Brain pericyte (primary cell): ENCODE measurements at regions not wholly inside any gene's neighbourhood (a gene's known extent, or its start where the extent isn't known, plus 50 kb on each side); places are given as distances from the start of the nearest gene placed in this dataset.
"Not testable (repeated sequence)": the region's sequence is repeated elsewhere in the genome, so short reads cannot be mapped to it uniquely, and the experiment has no call there.

ENCODE experiments used
- DNase-seq: peaks from one replicate; pipeline ENCODE4 v3.0.0-alpha.2; 2012; ENCODE audit warnings: low read depth, low spot score

DNA sequence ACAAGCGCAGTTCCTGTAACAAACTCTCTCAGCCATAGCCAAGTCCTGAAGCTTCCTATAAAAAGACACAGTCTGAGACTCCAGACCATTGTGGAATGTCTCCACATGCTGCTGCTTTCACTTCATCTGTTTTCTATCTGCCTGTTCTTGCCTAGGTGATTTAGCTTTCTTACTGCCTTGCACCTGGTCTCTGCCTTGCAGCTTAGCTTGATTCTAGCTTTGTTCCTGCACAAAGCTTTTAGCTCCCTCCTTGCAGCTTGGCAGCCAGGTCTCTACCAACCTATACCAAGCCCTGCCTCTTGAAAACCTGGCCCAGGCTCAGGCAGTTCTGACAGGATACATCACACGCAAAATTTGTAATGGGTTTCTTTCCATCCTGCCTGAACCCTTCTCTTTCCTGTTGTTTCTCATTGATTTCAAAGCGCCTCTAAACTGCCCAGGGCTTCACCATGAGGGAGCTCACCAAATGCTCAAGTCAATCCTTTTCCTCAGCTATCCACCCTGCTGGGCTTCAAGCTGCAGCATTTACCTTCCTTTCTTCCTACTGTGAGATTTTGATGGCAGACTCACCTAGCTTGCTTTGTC is 941.3 kb upstream of the NXPH2 start:
- no peak for DNase-seq

DNA sequence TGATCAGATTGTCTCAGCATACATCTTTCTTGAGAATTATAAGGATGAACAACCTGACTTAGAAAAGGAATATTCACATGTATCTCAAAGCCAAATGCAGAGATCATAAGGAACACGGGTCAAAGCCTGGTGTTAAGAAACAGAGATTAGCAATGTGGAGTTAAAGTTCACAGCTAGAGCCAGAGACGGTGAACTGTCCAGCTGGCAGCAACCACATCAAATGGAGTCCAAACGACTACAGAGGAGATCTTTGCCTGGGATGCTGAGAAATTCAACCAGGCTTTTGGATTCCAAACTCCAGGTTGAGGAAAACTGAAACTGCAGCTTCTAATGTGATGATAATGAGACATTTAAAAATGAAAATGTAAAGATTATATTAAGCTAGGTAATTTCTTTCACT is 939.9 kb upstream of the NXPH2 start:
- DNase-seq = no peak

DNA sequence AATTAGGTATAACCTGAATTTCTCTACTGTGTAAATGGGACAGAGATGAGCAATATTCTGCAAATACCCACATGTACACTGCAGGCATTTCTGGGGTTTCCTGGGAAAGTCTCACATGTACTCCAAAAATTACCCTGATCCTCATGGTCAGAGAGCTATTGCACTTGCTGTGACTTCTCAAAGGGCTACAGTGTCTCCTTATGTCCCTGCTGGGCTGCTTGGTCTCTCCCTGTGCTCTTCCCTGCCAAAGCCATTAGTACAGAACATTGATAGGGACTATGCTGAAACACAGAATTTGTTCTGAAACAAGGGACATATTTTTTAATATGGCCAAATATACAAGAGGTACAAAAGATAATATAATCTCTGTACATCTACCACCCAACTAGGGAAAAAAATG is 924.4 kb upstream of the NXPH2 start:
- no peak for DNase-seq

DNA sequence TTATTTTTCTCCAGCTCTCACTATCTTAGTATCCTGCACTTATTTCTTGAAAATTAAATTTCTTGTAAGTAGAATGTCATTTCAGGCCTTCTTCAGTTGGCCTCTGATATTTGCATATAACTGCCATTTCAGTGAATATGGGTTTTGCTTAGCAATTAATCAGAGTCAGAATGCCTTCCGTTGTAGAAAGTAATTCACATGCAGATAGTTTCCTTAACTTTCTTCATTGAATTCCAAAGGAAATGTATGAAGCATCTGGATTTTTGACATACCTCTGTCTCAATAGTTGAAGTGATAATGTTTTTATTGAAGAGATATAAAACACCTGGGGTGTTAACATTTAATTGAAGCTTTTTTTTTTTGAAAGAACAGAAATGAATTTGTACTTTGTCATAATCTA is 914.1 kb upstream of the NXPH2 start:
- no peak for DNase-seq

DNA sequence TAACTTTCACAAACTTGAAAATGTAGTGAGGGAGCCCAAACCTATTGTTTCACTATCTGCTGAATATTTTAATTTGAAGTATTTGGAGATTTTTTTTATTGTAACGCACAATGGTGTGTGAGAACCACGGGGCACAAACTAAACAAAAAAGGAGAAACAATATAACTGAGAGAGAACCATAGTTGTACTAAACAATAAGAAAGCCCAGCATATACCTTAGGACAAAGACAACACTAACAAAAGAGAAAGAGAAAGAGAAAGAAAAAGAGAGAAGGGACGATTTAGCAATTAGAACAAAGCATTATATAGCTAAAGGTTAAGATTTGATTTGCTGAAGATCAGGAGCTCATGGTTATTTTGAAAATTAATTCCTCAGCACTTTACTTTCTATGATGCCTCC is 906.0 kb upstream of the NXPH2 start:
- no peak for DNase-seq

DNA sequence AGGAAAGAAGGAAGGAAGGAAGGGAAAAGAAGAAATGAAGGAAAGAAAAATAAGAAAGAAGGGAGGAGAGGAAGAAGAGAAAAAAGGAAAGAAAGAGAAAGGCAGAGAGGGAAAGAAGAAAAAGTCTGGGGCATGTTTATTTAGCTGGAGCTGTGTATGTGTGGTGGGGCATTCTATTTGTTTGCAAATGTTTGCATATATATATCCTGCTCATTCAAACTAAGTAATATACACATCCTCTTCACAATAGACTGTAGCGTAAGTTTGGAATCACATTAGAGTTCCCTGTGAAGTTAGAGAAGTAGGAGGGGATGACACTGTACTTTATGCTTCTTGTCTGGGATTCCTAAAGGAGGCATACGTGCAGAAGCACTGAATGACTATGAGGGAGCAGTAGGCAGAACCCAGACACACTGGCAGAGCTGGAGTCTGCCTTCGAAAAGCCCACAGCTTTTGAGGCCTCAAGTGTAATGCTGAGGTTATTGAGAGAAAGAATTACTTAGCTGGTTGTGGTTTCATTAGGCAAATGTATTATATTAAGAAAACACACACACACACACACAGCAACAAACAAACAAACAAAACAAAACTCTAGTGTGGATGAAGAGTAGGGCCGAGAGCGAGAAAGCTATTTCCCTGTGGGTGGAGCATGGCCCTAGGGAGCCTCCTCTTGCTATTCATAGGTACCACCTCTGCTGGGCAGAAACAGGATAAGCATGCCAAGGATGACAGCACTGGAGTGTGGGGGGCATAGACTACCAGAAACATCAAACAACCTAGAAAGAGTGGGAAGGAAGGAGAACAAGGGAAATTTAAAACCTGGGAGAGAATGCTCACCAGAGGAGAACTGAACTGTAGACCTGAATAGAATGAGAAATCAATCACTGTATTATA is 905.1 kb upstream of the NXPH2 start:
- no peak for DNase-seq

DNA sequence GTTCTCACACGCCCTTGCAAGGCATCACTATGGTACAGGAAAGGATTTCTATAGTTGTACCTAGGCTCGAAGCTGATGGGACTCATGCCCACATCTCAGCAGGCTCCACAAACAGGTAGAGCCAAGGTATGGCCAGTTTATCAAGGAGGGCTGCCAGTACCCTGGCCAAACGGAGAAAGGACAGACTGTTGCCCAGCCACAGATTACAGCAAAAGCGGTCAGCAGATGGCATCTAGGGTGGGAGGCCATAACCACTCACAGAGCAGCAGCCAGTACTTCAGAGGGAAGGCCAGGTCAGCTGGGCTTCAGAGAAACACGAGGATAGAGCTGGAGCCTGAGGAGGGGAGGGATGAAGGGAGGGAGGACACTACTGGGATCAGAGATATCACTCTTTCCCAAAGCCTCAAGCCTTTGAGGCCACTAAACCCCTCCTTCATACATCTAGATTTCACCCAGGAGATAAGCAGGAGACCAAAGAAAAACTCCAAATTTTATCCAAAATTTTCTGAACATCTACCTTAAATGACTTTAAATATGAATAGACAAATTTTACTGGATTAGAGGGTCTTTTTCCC is 904.2 kb upstream of the NXPH2 start:
- DNase-seq = no peak

DNA sequence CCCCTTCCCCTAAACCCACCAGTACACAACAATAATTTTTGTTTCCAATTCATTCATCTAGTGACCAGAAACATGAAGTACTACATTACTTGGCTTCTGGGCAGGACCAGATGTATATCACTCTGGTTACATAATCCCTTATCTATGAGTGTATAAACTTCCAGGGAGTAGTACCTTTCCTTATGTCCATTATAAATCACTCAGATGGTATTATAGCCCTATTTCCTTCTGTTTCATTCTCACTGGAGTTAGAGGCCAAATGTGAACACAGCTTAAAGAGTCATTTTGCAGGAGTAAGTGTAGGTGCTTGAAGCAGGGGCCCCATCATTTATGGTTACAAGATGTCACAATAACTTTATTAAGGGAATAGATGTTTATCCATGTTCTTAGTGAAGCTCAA is 894.4 kb upstream of the NXPH2 start:
- DNase-seq = no peak

DNA sequence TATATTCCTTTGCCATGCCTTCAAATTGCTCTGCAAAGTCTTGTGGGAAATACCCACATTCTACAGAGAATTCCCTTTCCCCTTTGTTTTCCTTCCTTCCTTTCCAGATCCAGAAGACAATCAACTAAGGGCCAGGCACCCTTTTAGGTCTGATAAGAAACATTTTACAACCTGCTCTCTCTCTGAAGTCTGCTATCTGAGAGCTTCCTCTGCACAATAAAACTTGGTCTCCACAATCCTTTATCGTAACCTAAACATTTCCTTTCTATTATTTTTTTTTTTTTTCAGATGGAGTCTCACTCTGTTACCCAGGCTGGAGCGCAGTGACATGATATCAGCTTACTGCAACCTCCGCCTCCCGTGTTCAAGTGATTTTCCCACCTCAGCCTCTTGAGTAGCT is 893.3 kb upstream of the NXPH2 start:
- DNase-seq = not testable (repeated sequence)

DNA sequence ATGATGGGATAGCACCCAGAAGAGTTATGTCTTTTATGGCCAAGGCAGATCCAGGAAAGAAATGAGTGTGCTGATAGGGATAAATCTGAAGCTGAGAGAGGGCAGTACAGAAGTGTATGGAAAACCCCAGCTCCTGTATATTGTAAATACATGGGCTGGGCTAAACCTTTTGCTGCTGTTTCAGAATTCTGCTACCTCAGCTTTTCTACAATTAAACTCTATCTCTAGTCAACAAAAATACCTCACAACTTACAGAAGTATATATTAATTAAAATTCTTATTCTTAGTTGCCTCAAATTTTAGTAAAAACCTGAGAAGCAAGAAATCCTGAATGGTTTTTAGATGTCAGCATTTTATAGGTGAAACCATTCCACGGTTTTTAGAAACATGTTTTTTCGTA is 889.5 kb upstream of the NXPH2 start:
- no peak for DNase-seq

DNA sequence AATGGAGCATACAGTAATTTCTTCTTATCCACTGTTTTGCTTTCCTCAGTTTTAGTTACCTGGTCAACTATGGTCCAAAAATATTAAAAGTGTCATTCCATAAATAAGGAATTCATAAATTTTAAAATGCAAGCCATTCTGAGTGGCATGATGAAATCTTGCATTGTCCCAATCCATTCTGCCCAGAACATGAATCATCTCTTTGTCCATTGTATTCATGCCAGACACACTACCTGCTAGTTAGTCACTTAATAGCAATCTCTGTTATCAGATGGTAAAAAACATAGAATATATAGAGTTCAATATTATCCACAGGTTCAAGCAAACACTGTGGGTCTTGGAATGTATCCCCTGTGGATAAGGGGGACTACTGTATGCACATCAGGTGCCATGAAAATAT is 872.2 kb upstream of the NXPH2 start:
- DNase-seq = no peak

DNA sequence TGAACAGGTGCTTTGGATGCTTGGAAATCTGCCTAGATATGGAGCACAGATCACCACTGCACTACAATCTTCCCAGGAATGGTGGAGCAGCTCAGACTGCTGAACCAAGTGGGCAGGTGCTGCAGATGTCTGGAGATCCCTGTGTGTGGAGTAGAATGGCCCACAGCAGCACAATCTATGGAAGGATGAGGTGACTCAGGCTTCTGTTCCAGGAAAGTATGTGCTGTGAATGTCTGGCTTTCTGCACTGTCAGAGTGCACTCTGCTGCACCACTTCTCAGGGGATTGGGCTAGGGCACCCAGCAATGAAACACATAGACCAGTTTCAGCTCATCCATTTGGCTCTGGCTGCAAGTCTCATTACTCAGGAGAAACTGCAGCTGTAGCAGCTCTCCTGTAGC is 865.4 kb upstream of the NXPH2 start:
- no peak for DNase-seq

DNA sequence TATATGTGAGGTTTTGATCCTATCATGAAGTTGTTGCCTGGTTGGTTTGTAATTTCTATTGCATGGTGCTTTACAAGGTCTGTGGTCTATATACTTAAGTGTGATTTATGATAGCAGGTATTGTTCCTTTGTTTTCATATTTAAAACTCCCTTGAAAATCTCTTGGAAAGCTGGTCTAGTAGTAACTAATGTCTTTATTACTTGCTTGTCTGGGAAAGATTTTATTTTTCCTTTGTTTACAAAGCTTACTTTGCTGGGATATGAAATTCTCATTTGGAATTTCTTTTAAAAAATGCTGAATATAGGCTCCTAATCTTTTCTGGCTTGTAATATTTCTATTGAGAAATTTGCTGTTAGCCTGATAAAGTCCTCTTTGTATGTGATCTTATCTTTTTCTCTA is 862.9 kb upstream of the NXPH2 start:
- DNase-seq = no peak

DNA sequence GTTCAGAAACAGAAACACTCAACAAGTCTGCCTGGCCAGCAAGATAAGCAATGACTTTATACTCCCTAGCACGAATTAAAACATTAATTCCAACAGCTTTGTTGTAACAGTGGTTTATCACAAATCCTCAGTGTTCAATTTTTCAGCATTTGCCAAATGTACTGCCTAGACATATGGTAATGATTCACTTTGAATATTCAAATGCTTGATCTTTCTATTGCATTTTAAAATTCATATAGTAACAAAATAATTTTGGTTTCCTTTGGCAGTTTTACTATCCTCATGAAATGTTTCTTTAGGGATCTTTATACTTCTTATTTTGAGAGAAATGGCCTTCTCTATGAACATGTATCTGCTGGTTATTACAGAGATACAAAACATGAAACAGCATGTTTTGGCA is 851.8 kb upstream of the NXPH2 start:
- no peak for DNase-seq

DNA sequence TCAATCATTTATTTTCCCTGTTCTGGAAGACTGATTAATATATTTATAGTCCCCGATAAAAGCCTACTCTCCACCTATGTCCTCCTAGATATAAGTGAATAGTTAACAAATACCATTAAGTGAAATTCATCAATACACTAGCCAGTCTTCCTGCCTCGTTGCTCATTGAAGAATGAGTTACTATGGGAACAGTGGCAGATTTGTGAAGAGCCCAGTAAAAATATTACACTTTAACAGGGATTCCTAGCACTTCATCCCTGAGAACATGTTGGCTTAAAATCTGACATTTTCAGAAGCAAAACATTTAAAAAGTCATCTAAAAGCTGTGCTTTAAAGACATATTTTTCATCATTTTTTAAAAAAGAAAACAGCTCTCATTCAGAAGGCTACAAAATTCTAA is 848.7 kb upstream of the NXPH2 start:
- no peak for DNase-seq

DNA sequence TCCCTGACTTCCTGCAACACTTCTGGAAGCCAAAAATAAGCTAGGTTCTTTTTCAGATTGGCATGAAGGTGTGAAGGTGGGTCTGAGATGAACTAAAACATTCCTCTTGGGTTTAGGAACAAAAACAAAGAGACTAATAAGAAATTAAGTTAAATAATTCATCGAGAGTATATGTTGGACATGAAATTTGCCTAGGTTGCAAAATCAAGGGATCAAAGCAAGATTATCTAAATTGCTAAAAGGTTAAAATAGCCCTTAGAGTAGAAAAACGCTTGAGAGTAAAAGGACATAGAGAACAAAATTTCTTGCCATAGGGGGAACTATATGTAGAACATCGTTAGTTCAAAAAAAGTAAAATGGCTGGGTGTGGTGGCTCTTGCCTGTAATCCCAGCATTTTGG is 845.9 kb upstream of the NXPH2 start:
- no peak for DNase-seq

DNA sequence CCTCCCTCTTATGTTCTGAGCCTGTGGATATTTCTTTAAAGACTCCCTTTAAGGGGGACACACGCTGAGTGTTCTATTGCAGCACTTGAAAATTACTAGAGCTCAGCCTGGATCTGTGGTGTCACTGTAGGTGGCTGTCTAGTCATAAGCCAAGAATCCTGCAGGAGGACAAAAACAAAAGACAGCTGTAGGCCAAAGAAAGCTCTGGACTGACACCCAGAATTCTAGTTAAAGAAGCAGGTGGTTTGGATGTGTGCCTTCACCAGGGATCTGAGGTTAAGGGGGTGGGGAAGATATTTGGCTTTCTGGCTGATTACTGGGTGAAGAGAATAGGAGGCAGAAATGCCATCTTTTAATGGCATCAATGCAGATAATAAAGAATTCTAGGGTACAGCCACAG is 842.5 kb upstream of the NXPH2 start:
- no peak for DNase-seq

DNA sequence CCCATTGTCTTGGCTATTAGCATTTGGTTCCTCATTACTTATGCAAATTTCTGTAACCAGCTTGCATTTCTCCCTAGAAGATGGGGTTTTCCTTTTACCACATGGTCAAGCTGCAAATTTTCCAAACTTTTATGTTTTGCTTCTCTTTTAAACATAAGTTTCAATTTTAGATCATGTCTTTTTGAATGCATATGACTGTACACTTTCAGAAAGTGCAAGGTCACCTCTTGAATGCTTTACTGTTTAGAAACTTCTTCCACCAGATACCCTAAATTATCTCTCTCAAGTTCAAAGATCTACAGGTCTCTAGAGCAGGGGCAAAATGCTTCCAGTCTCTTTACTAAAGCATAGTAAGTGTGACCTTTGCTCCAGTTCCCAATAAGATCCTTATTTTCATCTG is 837.6 kb upstream of the NXPH2 start:
- no peak for DNase-seq

DNA sequence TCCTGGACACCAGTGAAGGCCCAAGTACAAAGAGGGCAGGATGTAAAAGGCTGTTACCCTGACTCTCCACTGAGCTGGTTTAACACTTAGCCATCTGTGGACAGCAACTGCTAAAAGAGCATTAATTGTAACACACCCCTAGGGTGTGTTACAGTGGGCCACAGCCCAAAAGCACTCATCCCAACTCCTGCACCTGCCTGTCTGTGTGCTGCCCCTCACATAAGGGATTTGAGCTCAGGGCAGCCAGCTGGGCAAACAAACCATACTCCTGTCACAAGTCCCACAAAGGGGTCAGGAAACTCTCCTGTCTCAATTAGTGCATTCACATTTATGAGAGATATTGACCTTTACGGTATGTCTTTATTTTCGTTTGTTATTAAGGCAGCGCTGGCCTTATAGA is 833.1 kb upstream of the NXPH2 start:
- DNase-seq = no peak

DNA sequence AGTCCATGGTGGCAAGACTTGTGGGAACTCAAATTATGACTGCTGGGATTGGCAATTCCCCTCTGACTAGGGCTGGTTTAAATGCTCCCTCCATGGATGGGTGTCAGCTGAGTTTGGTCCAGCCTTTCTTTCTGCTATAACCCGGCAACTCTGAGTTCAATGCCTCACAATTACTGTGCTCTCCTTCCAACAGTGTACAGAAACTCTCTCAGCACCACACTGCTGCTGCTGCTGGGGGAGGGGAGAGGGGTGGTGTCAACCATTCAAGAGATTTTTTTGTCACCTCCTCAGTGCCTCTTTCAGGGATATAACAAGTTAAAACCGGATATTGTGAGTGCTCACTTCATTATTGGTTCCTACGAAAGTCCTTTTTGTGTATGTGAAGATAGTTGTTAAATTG is 830.3 kb upstream of the NXPH2 start:
- no peak for DNase-seq

DNA sequence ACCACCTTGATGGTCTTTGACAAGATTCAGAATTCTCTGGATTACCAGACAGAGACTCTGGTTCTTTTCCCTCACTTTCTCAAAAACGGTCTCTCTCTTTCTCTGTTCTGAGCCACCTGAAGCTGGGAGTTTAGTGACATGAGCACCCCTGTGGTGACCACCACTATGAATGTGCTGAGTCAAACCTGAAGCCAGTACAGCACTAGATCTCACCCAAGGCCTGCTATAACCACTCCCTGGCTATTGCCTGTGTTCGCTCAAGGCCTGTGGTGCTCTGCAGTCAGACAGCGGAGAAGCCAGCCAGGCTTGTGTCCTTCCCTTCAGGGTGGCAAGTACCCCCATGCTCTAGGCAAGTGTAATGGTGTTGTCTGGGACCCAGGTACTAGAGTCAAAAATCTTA is 828.9 kb upstream of the NXPH2 start:
- no peak for DNase-seq

DNA sequence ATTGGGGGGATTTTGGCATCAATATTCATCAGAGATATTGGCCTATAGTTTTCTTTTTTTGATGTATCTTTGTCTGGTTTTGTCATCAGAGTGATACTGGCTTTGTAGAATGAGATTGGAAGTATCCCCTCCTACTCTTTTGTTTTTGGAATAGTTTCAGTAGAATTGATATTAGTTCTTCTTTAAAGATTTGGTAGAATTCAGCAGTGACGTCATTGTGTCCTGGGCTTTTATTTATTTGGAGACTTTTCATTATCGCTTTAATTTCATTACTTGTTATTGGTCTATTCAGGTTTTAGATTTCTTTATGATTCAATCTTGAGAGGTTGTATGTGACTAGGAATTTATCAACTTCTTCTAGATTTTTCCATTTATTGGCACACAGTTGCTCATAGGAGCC is 825.5 kb upstream of the NXPH2 start:
- DNase-seq = no peak

DNA sequence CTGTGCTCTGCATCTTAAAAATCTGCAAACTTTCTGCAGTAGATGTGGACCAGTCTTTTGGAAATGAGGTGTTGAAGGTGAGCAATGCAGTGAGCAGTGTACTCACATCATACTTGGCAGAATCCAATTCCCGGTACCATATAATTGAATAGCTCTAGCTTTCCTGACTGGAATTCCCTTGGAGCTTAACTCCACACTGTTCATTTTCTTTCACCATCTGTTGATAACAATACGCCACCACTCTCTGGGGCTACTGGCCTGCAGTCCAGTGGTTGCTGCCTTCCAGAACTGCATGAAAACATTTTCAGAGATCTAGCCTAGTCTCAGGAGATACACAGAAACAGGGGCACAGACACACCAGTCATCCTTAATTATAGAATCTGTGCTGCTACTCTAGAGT is 820.0 kb upstream of the NXPH2 start:
- DNase-seq = no peak
